ENCODE measurements at regions not wholly inside any gene's neighbourhood (a gene's known extent, or its start where the extent isn't known, plus 50 kb on each side); places are given as distances from the start of the nearest gene placed in this dataset.

DNA sequence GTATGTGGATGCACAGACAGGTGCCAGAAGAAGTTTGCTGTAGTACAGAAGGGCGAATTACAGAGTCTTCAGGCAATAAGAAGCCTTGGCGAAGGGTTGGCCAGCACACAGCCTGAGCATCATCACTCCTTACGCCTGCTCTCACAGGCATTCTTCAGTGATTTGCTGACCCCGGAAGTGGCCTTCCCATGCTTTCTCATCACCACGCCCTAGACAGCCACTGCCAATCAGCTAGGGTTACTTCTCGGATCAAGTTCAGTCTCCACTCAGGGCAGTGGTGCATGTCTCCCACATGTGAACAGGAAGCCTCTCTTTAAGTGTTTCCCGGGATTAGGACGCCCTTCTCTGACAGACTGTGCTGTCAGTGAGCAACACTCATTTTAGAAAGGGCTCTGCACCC, 81.8 kb downstream of the C1QL2 start:
- H3K27ac ChIP-seq (ENCODE audit: low read depth, low read length) = no peak overlapping the region
- H3K36me3 Mint-ChIP-seq = no peaks in the 10 kb centered on the region
- peaks cover 0 to 4% (median 0%) of the 10 kb centered on the region in 8 donors for H3K9me3 Mint-ChIP-seq
- intact Hi-C loops (cut with micrococcal nuclease) = no loop called here
- no peak for DNase-seq
- no peaks in the 10 kb centered on the region for H3K27me3 ChIP-seq (ENCODE audit: insufficient read depth, low read length)
- no peaks in the 10 kb centered on the region for H3K36me3 ChIP-seq (ENCODE audit: insufficient read depth, low read length)
- no peak overlapping the region for H3K27ac Mint-ChIP-seq
- ChIA-PET POLR2A (ENCODE audit: partially characterized antibody) (no interaction called here), CTCF (ENCODE audit: partially characterized antibody) (no interaction called here)
- H3K9me3 ChIP-seq (ENCODE audit: control insufficient read depth in 1 of 2, low read length in 2 of 2) = no peaks in the 10 kb centered on the region
- no peaks in the 10 kb centered on the region for H3K4me1 Mint-ChIP-seq
- H3K4me1 ChIP-seq (ENCODE audit: insufficient read depth, low read length) = no peaks in the 10 kb centered on the region
- no peak overlapping the region for H3K4me3 ChIP-seq (ENCODE audit: low read length in 2 of 2)
- no peak overlapping the region for H3K4me3 Mint-ChIP-seq
- H3K27me3 Mint-ChIP-seq = peaks cover 3 to 8% of the 10 kb centered on the region in 2 donors

DNA sequence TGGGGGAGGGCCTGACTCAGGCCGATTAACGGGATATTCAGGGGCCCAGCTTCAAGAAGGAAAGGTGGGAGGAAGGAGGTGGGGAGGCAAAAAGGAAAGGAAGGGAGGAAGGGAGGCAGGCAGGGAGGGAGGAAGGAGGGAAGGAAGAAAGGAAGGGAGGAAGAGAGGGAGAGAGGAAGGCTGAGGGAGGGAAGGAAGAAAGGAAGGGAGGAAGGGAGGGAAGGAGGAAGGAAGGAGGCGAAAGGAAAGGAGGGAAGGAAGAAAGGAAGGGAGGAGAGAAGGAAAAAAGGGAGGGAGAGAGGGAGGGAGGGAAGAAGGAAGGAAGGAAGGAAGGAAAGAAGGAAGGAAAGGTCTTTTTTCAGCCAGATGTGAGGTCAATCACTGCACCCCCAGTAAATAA, 85.3 kb downstream of the C1QL2 start:
- Histone ChIP-seq H3K4me3 (ENCODE audit: low read length in 2 of 2) (no peak overlapping the region), H3K9me3 (ENCODE audit: control insufficient read depth in 1 of 2, low read length in 2 of 2) (no peaks in the 10 kb centered on the region), H3K4me1 (ENCODE audit: insufficient read depth, low read length) (no peaks in the 10 kb centered on the region), H3K27ac (ENCODE audit: low read depth, low read length) (no peak overlapping the region), H3K27me3 (ENCODE audit: insufficient read depth, low read length) (no peaks in the 10 kb centered on the region), H3K36me3 (ENCODE audit: insufficient read depth, low read length) (no peaks in the 10 kb centered on the region)
- Mint-ChIP-seq H3K27ac (no peak overlapping the region), H3K4me3 (no peak overlapping the region), H3K36me3 (no peaks in the 10 kb centered on the region), H3K27me3 (peaks cover 3 to 8% of the 10 kb centered on the region in 2 donors), H3K9me3 (peaks cover 0 to 4% (median 0%) of the 10 kb centered on the region in 8 donors), H3K4me1 (no peaks in the 10 kb centered on the region)
- ChIA-PET CTCF (ENCODE audit: partially characterized antibody) (no interaction called here), POLR2A (ENCODE audit: partially characterized antibody) (no interaction called here)
- DNase-seq = no peak
- intact Hi-C loops (cut with micrococcal nuclease) = no loop called here

DNA sequence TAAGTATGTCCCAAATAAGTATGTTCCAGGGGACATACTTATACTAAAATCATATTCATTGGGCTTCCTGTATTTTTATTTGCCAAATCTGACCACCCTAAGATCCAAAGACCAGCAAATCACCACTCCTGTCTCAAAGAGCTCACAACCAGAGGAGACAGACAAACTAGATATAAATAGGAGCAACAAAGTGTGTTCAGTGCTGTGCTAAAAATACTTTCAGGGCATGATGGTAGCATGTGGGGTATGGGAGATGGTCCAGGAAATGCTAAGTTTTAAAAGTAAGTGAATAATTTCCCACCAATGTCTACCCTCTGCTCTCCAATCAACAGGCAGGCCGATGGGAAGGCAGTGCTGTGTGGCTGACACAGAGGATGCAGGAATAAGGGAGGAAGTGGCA, 87.1 kb downstream of the C1QL2 start:
- POLR2A ChIA-PET (ENCODE audit: partially characterized antibody) = no interaction called here
- CTCF ChIA-PET (ENCODE audit: partially characterized antibody) = no interaction called here
- Mint-ChIP-seq H3K27me3 (peaks cover 3 to 8% of the 10 kb centered on the region in 2 donors), H3K4me3 (no peak overlapping the region), H3K4me1 (no peaks in the 10 kb centered on the region), H3K9me3 (peaks cover 0 to 4% (median 0%) of the 10 kb centered on the region in 8 donors), H3K27ac (no peak overlapping the region), H3K36me3 (no peaks in the 10 kb centered on the region)
- Histone ChIP-seq H3K4me3 (ENCODE audit: low read length in 2 of 2) (no peak overlapping the region), H3K9me3 (ENCODE audit: control insufficient read depth in 1 of 2, low read length in 2 of 2) (no peaks in the 10 kb centered on the region), H3K36me3 (ENCODE audit: insufficient read depth, low read length) (no peaks in the 10 kb centered on the region), H3K4me1 (ENCODE audit: insufficient read depth, low read length) (no peaks in the 10 kb centered on the region), H3K27me3 (ENCODE audit: insufficient read depth, low read length) (no peaks in the 10 kb centered on the region), H3K27ac (ENCODE audit: low read depth, low read length) (no peak overlapping the region)
- no peak for DNase-seq
- intact Hi-C loops (cut with micrococcal nuclease) = no loop called here

DNA sequence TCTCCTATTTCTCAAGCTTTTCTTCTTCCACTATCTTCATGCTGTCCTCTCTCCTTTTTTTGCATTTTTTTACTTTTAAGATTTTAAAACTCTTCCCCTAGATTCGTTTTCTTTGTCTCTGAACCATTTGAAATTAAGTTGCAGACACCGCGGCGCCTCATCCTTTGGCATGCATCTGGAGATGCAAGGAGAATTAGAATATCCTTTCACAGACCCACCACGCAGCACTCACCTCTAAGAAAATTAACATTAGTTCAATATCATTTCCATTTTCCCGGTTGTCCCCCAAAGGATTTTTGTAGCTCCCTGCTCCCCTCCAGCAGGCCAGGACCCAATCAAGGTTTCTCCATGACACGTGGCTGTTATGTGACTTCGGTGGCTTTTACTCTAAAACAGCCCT, 88.8 kb downstream of the C1QL2 start:
- Mint-ChIP-seq H3K9me3 (no peaks in the 10 kb centered on the region), H3K27ac (no peak overlapping the region)

DNA sequence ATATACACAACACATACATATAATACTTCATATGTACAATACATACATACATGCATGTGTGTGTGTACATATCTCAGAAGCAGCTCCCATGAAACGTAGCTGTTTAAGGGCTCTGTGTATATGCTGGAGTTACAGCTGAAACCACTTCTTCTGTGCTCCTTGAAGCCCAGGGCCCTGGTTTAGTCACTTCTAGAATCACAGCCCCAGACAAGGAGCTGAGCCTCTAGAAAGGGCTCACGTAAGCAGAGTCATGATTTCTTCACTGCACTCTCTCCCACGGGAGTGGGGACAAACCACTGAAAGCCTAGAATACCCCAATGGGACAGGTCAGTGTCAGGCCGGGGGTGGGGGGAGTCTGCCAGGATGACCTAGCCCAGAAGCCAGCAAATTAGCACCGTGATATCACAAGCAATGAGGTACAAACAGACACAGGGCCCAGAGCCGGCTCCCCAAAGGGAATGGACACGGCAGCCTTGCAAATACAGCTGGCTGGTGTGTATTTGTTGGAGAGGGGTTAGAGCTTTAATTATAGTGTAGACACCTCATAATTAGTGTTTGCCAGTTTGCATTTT, 90.3 kb downstream of the C1QL2 start:
- POLR2A ChIA-PET (ENCODE audit: partially characterized antibody) = no interaction called here
- Mint-ChIP-seq H3K27ac (no peak overlapping the region), H3K9me3 (peaks cover 0 to 2% (median 0%) of the 10 kb centered on the region in 8 donors), H3K36me3 (no peaks in the 10 kb centered on the region), H3K4me1 (no peaks in the 10 kb centered on the region), H3K4me3 (no peak overlapping the region), H3K27me3 (no peaks in the 10 kb centered on the region)
- Histone ChIP-seq H3K27ac (ENCODE audit: low read depth, low read length) (no peak overlapping the region), H3K4me3 (ENCODE audit: low read length in 2 of 2) (no peak overlapping the region), H3K36me3 (ENCODE audit: insufficient read depth, low read length) (no peaks in the 10 kb centered on the region), H3K9me3 (ENCODE audit: control insufficient read depth in 1 of 2, low read length in 2 of 2) (no peaks in the 10 kb centered on the region), H3K4me1 (ENCODE audit: insufficient read depth, low read length) (no peaks in the 10 kb centered on the region), H3K27me3 (ENCODE audit: insufficient read depth, low read length) (no peaks in the 10 kb centered on the region)
- no peak for DNase-seq
- intact Hi-C loops (cut with micrococcal nuclease) = no loop called here
- CTCF ChIA-PET (ENCODE audit: partially characterized antibody) = no interaction called here

More for the DNA sequence above, 88.8 kb downstream of the C1QL2 start:
- no peaks in the 10 kb centered on the region for H3K9me3 ChIP-seq (ENCODE audit: control insufficient read depth in 1 of 2, low read length in 2 of 2)
- ChIA-PET POLR2A (ENCODE audit: partially characterized antibody) (no interaction called here), CTCF (ENCODE audit: partially characterized antibody) (interaction anchor here (1.1 kb wide), 1 partner anchor 21 kb away, joined by 3 read pairs; no protein-coding TSS in a partner anchor)
- no peaks in the 10 kb centered on the region for H3K36me3 ChIP-seq (ENCODE audit: insufficient read depth, low read length)
- no peak for DNase-seq
- no peaks in the 10 kb centered on the region for H3K27me3 ChIP-seq (ENCODE audit: insufficient read depth, low read length)
- H3K4me3 ChIP-seq (ENCODE audit: low read length in 2 of 2) = no peak overlapping the region
- Mint-ChIP-seq H3K4me3 (no peak overlapping the region), H3K4me1 (no peaks in the 10 kb centered on the region), H3K36me3 (no peaks in the 10 kb centered on the region), H3K27me3 (peaks cover 3 to 4% of the 10 kb centered on the region in 2 donors)
- H3K27ac ChIP-seq (ENCODE audit: low read depth, low read length) = no peak overlapping the region
- H3K4me1 ChIP-seq (ENCODE audit: insufficient read depth, low read length) = no peaks in the 10 kb centered on the region
- intact Hi-C loops (cut with micrococcal nuclease) = no loop called here

DNA sequence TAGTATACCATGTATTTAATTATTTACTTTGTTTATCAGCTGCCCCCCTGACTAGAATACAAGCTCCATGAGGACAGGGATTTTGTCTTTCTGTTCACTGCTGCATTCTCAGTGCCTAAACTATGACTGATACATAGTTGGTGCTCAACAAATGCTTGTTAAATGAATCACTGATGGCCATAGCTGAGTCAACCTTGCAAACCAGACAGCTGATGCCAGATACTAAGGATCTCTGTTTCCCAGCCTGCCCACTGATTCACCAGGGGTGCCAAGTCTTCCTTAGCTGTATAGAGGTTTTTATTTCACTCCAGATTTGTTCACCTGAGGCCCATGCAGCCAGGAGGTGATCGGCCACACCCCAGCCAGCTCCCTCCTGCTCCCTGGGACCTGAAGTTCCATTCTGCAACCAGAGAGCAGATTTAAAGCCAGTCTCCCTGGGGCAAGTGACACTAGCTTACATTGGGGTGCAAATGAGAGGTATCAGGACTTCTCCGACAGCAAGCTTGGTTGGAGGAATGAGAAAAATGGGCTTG, 92.2 kb downstream of the C1QL2 start:
- H3K9me3 Mint-ChIP-seq = peaks cover 0 to 2% (median 0%) of the 10 kb centered on the region in 8 donors
- no peak overlapping the region for H3K27ac ChIP-seq (ENCODE audit: low read depth, low read length)
- intact Hi-C loops (cut with micrococcal nuclease) = no loop called here
- H3K36me3 Mint-ChIP-seq = no peaks in the 10 kb centered on the region
- no peak overlapping the region for H3K27ac Mint-ChIP-seq
- no peaks in the 10 kb centered on the region for H3K27me3 Mint-ChIP-seq
- no peaks in the 10 kb centered on the region for H3K4me1 ChIP-seq (ENCODE audit: insufficient read depth, low read length)
- H3K36me3 ChIP-seq (ENCODE audit: insufficient read depth, low read length) = no peaks in the 10 kb centered on the region
- no peak overlapping the region for H3K4me3 ChIP-seq (ENCODE audit: low read length in 2 of 2)
- no peak overlapping the region for H3K4me3 Mint-ChIP-seq
- H3K4me1 Mint-ChIP-seq = no peaks in the 10 kb centered on the region
- H3K27me3 ChIP-seq (ENCODE audit: insufficient read depth, low read length) = no peaks in the 10 kb centered on the region
- ChIA-PET POLR2A (ENCODE audit: partially characterized antibody) (no interaction called here), CTCF (ENCODE audit: partially characterized antibody) (no interaction called here)
- no peak for DNase-seq
- no peaks in the 10 kb centered on the region for H3K9me3 ChIP-seq (ENCODE audit: control insufficient read depth in 1 of 2, low read length in 2 of 2)

DNA sequence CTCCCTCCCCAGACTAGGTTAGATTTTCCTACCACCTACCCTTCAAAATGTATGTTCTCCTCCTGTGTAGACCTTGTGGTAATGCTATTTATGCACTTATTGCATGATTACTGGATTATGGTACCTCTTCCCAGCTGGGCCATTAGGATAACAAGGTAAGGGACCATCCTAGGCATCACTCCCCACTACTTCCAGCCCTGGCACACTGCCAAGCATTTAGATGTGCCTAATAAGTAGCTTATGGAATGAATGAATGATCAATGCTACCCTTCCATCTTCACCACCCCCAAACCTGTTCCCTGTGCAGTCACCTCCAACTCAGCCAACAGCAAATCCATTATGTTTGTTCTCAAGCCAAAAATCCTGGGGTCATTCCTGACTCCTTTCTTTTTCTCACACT, 93.4 kb downstream of the C1QL2 start:
- Histone ChIP-seq H3K27me3 (ENCODE audit: insufficient read depth, low read length) (no peaks in the 10 kb centered on the region), H3K4me1 (ENCODE audit: insufficient read depth, low read length) (no peaks in the 10 kb centered on the region), H3K27ac (ENCODE audit: low read depth, low read length) (no peak overlapping the region), H3K9me3 (ENCODE audit: control insufficient read depth in 1 of 2, low read length in 2 of 2) (no peaks in the 10 kb centered on the region), H3K36me3 (ENCODE audit: insufficient read depth, low read length) (no peaks in the 10 kb centered on the region), H3K4me3 (ENCODE audit: low read length in 2 of 2) (no peak overlapping the region)
- ChIA-PET CTCF (ENCODE audit: partially characterized antibody) (no interaction called here), POLR2A (ENCODE audit: partially characterized antibody) (no interaction called here)
- DNase-seq = no peak
- intact Hi-C loops (cut with micrococcal nuclease) = no loop called here
- H3K27me3 Mint-ChIP-seq = no peaks in the 10 kb centered on the region
- H3K27ac Mint-ChIP-seq = no peak overlapping the region
- no peak overlapping the region for H3K4me3 Mint-ChIP-seq
- H3K4me1 Mint-ChIP-seq = no peaks in the 10 kb centered on the region
- peaks cover 0 to 2% (median 0%) of the 10 kb centered on the region in 8 donors for H3K9me3 Mint-ChIP-seq
- H3K36me3 Mint-ChIP-seq = no peaks in the 10 kb centered on the region

DNA sequence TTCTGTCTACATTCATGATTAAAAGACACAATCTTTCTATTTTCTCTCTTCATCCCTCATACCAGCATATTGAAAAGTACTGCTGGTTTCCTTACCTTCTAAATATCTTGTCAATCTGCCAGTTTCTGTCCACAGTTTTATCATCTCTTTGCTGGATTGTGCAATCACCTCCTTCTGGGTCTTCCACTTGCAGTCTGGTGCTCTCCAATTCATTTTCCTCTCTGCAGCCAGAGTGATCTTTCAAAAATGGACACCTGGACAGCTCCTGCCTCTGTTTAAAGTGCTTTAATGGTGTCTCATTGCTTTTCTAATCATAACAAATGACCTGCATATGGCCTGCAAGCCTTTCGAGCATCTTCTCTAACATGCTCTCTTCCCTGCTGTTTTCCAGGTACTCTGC, 94.0 kb downstream of the C1QL2 start:
- Histone ChIP-seq H3K4me3 (ENCODE audit: low read length in 2 of 2) (no peak overlapping the region), H3K4me1 (ENCODE audit: insufficient read depth, low read length) (no peaks in the 10 kb centered on the region), H3K27me3 (ENCODE audit: insufficient read depth, low read length) (no peaks in the 10 kb centered on the region), H3K27ac (ENCODE audit: low read depth, low read length) (no peak overlapping the region), H3K9me3 (ENCODE audit: control insufficient read depth in 1 of 2, low read length in 2 of 2) (no peaks in the 10 kb centered on the region), H3K36me3 (ENCODE audit: insufficient read depth, low read length) (no peaks in the 10 kb centered on the region)
- no peaks in the 10 kb centered on the region for H3K27me3 Mint-ChIP-seq
- no peaks in the 10 kb centered on the region for H3K4me1 Mint-ChIP-seq
- intact Hi-C loops (cut with micrococcal nuclease) = no loop called here
- ChIA-PET POLR2A (ENCODE audit: partially characterized antibody) (no interaction called here), CTCF (ENCODE audit: partially characterized antibody) (no interaction called here)
- no peaks in the 10 kb centered on the region for H3K36me3 Mint-ChIP-seq
- H3K4me3 Mint-ChIP-seq = no peak overlapping the region
- peaks cover 0 to 2% (median 0%) of the 10 kb centered on the region in 8 donors for H3K9me3 Mint-ChIP-seq
- H3K27ac Mint-ChIP-seq = no peak overlapping the region
- no peak for DNase-seq

Data from CD4-positive, alpha-beta memory T cell (primary cell).